Transverse colon (tissue), 4 donors: ENCODE measurements at regions not wholly inside any gene's neighbourhood (a gene's known extent, or its start where the extent isn't known, plus 50 kb on each side); places are given as distances from the start of the nearest gene placed in this dataset.

Experiments
- DNase-seq: peaks from one replicate; pipeline ENCODE4 v3.0.0-alpha.2; 2019
- H3K27ac ChIP-seq, 4 donors: fragments of 200-600 bp; sonication (generic); 2 replicates each; pipeline ENCODE4 v1.5.1; 2016 to 2018; ENCODE audit warnings: inconsistent platforms in 4 of 4
- H3K27me3 ChIP-seq: fragments of 200-600 bp; sonication (generic); 2 replicates; pipeline ENCODE4 v1.5.1; 2017; ENCODE audit warnings: inconsistent platforms
- H3K36me3 ChIP-seq, 4 donors: fragments of 200-600 bp; sonication (generic); 2 replicates each; pipeline ENCODE4 v1.5.1; 2017 to 2019; ENCODE audit warnings: inconsistent platforms in 4 of 4
- H3K4me1 ChIP-seq, 4 donors: fragments of 200-600 bp; sonication (generic); 2 replicates each; pipeline ENCODE4 v1.5.1; 2017 to 2020; ENCODE audit warnings: inconsistent platforms in 4 of 4
- H3K4me3 ChIP-seq, 4 donors: fragments of 200-600 bp; sonication (generic); 1 replicate in 1 of 4; 2 replicates in 3 of 4; pipeline versions ENCODE4 v1.5.1 to v1.6.1; 2017 to 2019; ENCODE audit warnings: inconsistent platforms in 4 of 4
- H3K9me3 ChIP-seq, 2 donors: fragments of 200-600 bp; sonication (generic); 2 replicates each; pipeline ENCODE4 v1.5.1; 2017 to 2019; ENCODE audit warnings: inconsistent platforms in 2 of 2
- CTCF ChIP-seq, 5 experiments: fragments of 200-600 bp in 3 of 5; fragments of 450-650 bp in 2 of 5; sonication (generic) in 3 of 5; IDR thresholded peaks; 1 replicate in 2 of 5; 2 replicates in 3 of 5; pipeline ENCODE4 v1.5.1; 2016 to 2017; ENCODE audit warnings: antibody characterized with exemption in 5 of 5, inconsistent platforms in 3 of 5, mild to moderate bottlenecking in 2 of 5, moderate library complexity in 1 of 5
- EP300 ChIP-seq: sonication (generic); formaldehyde crosslinking; IDR thresholded peaks from one replicate; pipeline ENCODE4 v1.6.1; 2017; ENCODE audit warnings: antibody characterized with exemption, low read depth
- POLR2A ChIP-seq: fragments of 450-650 bp; IDR thresholded peaks from one replicate; pipeline ENCODE4 v1.6.1; 2016; ENCODE audit warnings: antibody characterized with exemption, mild to moderate bottlenecking, moderate library complexity
- POLR2AphosphoS5 ChIP-seq, 3 donors: sonication (generic); formaldehyde crosslinking; IDR thresholded peaks; one replicate each; pipeline ENCODE4 v1.6.1; 2016; ENCODE audit warnings: antibody characterized with exemption in 3 of 3
- WGBS, 2 donors: methylation state at CpG; one replicate each; pipeline ENCODE4 v1.1.5; 2018; ENCODE audit warnings: low coverage in 1 of 2; 5-methylcytosine and 5-hydroxymethylcytosine counted together
- in situ Hi-C, 4 donors: fragments of 200-750 bp; cut with MboI; loops; one replicate each; pipeline versions ENCODE4 v1.15.0 to v1.15.1; 2017; ENCODE audit warnings: low sequenced_read_pairs in 3 of 4, low pct_ligation_motif_present in 1 of 4, low pct_unique_long_range_greater_than_20kb in 1 of 4
- intact Hi-C: fragments of 100-400 bp; cut with DNase I; formaldehyde crosslinking; loops from one replicate; pipeline ENCODE4 v1.15.1; 2023; ENCODE audit warnings: low total_unique reads

GRCh38 chr1:232382671-232383070, 247.3 kb downstream of the SIPA1L2 start:
- Histone ChIP-seq H3K4me1 (peaks cover 0 to 10% (median 10%) of the 10 kb centered on the region in 4 donors), H3K4me3 (no peak overlapping the region), H3K9me3 (no peaks in the 10 kb centered on the region), H3K27me3 (no peaks in the 10 kb centered on the region), H3K36me3 (no peaks in the 10 kb centered on the region), H3K27ac (no peak overlapping the region)
- TF ChIP-seq CTCF (IDR thresholded peaks at IDR 0.05) = no peak
- in situ Hi-C loops = no loop called here
- 84 to 92% methylated on average over 3 to 4 of the region's 4 CpGs for WGBS, 2 donors
- DNase-seq = no peak
- intact Hi-C loops = no loop called here

- Histone ChIP-seq H3K4me3 (no peak overlapping the region), H3K27ac (no peak overlapping the region), H3K27me3 (no peaks in the 10 kb centered on the region), H3K36me3 (no peaks in the 10 kb centered on the region), H3K9me3 (no peaks in the 10 kb centered on the region), H3K4me1 (peaks cover 0 to 12% (median 10%) of the 10 kb centered on the region in 4 donors)
- no peak for DNase-seq
- intact Hi-C loops (no loop called here), in situ Hi-C loops (no loop called here)
- WGBS, 2 donors = 88% methylated on average over 6 to 10 of the region's 10 CpGs
- TF ChIP-seq EP300 = no peak
- no peak for TF ChIP-seq POLR2AphosphoS5 (IDR thresholded peaks at IDR 0.05)
- TF ChIP-seq CTCF (IDR thresholded peaks at IDR 0.05) = no peak
- no peak for TF ChIP-seq POLR2A
Observed at GRCh38 chr1:232381394-232382100, 248.4 kb downstream of the SIPA1L2 start.

- Histone ChIP-seq H3K4me1 (peaks cover 0 to 12% (median 10%) of the 10 kb centered on the region in 4 donors), H3K4me3 (no peak overlapping the region), H3K9me3 (no peaks in the 10 kb centered on the region), H3K27me3 (no peaks in the 10 kb centered on the region), H3K27ac (no peak overlapping the region), H3K36me3 (no peaks in the 10 kb centered on the region)
- WGBS, 2 donors = 71% methylated on average over 3 of the region's 3 CpGs; no CpG with 5 or more reads in 1 of the 2 donors
- no peak for TF ChIP-seq CTCF (IDR thresholded peaks at IDR 0.05)
- TF ChIP-seq POLR2AphosphoS5 (IDR thresholded peaks at IDR 0.05) = no peak
- no peak for TF ChIP-seq POLR2A
- no peak for TF ChIP-seq EP300
- intact Hi-C loops (no loop called here), in situ Hi-C loops (no loop called here)
- no peak for DNase-seq
Observed at GRCh38 chr1:232380596-232380995, 249.3 kb downstream of the SIPA1L2 start.

GRCh38 chr1:232380131-232380530, 249.8 kb downstream of the SIPA1L2 start:
- TF ChIP-seq CTCF (IDR thresholded peaks at IDR 0.05) = no peak
- WGBS, 2 donors = 86% methylated on average over 3 of the region's 3 CpGs; no CpG with 5 or more reads in 1 of the 2 donors
- in situ Hi-C loops (no loop called here), intact Hi-C loops (no loop called here)
- H3K27ac ChIP-seq = no peak overlapping the region
- no peak for DNase-seq
- no peaks in the 10 kb centered on the region for H3K36me3 ChIP-seq
- H3K27me3 ChIP-seq = no peaks in the 10 kb centered on the region
- no peaks in the 10 kb centered on the region for H3K9me3 ChIP-seq
- H3K4me1 ChIP-seq = peaks cover 0 to 12% (median 10%) of the 10 kb centered on the region in 4 donors
- no peak overlapping the region for H3K4me3 ChIP-seq
